ENCODE measurements at regions not wholly inside any gene's neighbourhood (a gene's known extent, or its start where the extent isn't known, plus 50 kb on each side); places are given as distances from the start of the nearest gene placed in this dataset.

- TF ChIP-seq POLR2A (IDR thresholded peaks at IDR 0.05) (no peak), CTCF (IDR thresholded peaks at IDR 0.05 in 4 of 5, conservative IDR thresholded peaks at IDR 0.05 in 1 of 5) (no peak)
Measured at GRCh38 chrX:40523852-40524251, 56.9 kb upstream of the ATP6AP2 start.
